LNCAP (cell line): ENCODE measurements at regions not wholly inside any gene's neighbourhood (a gene's known extent, or its start where the extent isn't known, plus 50 kb on each side); places are given as distances from the start of the nearest gene placed in this dataset.

ENCODE experiments used
- CTCF ChIP-seq: fragments of 450-650 bp; IDR thresholded peaks from 2 replicates; pipeline ENCODE4 v1.5.1; 2017; ENCODE audit warnings: mild to moderate bottlenecking

GRCh38 chr13:87944038-87944437 lies 272.9 kb downstream of the SLITRK5 start:
- no peak for TF ChIP-seq CTCF

GRCh38 chr13:87952377-87952776 lies 281.2 kb downstream of the SLITRK5 start:
- no peak for TF ChIP-seq CTCF

- TF ChIP-seq CTCF = no peak
These were observed 282.2 kb downstream of the SLITRK5 start for GRCh38 chr13:87953381-87953780.

GRCh38 chr13:87954091-87954490 lies 282.9 kb downstream of the SLITRK5 start:
- TF ChIP-seq CTCF = no peak

- TF ChIP-seq CTCF = no peak
These were observed 290.4 kb downstream of the SLITRK5 start for GRCh38 chr13:87961546-87961945.

- no peak for TF ChIP-seq CTCF
These were observed 301.4 kb downstream of the SLITRK5 start for GRCh38 chr13:87972568-87972967.

- TF ChIP-seq CTCF = no peak
These were observed 303.9 kb downstream of the SLITRK5 start for GRCh38 chr13:87975035-87975434.

- no peak for TF ChIP-seq CTCF
These were observed 310.2 kb downstream of the SLITRK5 start for GRCh38 chr13:87981416-87981815.
